ENCODE measurements at regions not wholly inside any gene's neighbourhood (a gene's known extent, or its start where the extent isn't known, plus 50 kb on each side); places are given as distances from the start of the nearest gene placed in this dataset.

GRCh38 chr10:90640756-90641155, 217.1 kb downstream of the HTR7 start:
- TF ChIP-seq, protein P1, sequence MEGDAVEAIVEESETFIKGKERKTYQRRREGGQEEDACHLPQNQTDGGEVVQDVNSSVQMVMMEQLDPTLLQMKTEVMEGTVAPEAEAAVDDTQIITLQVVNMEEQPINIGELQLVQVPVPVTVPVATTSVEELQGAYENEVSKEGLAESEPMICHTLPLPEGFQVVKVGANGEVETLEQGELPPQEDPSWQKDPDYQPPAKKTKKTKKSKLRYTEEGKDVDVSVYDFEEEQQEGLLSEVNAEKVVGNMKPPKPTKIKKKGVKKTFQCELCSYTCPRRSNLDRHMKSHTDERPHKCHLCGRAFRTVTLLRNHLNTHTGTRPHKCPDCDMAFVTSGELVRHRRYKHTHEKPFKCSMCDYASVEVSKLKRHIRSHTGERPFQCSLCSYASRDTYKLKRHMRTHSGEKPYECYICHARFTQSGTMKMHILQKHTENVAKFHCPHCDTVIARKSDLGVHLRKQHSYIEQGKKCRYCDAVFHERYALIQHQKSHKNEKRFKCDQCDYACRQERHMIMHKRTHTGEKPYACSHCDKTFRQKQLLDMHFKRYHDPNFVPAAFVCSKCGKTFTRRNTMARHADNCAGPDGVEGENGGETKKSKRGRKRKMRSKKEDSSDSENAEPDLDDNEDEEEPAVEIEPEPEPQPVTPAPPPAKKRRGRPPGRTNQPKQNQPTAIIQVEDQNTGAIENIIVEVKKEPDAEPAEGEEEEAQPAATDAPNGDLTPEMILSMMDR (IDR thresholded peaks at IDR 0.05): no peak
- TF ChIP-seq POLR2AphosphoS5 (IDR thresholded peaks at IDR 0.05; ENCODE audit: low read depth, low read length): no peak
- TF ChIP-seq, protein P2, sequence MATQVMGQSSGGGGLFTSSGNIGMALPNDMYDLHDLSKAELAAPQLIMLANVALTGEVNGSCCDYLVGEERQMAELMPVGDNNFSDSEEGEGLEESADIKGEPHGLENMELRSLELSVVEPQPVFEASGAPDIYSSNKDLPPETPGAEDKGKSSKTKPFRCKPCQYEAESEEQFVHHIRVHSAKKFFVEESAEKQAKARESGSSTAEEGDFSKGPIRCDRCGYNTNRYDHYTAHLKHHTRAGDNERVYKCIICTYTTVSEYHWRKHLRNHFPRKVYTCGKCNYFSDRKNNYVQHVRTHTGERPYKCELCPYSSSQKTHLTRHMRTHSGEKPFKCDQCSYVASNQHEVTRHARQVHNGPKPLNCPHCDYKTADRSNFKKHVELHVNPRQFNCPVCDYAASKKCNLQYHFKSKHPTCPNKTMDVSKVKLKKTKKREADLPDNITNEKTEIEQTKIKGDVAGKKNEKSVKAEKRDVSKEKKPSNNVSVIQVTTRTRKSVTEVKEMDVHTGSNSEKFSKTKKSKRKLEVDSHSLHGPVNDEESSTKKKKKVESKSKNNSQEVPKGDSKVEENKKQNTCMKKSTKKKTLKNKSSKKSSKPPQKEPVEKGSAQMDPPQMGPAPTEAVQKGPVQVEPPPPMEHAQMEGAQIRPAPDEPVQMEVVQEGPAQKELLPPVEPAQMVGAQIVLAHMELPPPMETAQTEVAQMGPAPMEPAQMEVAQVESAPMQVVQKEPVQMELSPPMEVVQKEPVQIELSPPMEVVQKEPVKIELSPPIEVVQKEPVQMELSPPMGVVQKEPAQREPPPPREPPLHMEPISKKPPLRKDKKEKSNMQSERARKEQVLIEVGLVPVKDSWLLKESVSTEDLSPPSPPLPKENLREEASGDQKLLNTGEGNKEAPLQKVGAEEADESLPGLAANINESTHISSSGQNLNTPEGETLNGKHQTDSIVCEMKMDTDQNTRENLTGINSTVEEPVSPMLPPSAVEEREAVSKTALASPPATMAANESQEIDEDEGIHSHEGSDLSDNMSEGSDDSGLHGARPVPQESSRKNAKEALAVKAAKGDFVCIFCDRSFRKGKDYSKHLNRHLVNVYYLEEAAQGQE (IDR thresholded peaks at IDR 0.05; ENCODE audit: insufficient read depth in 1 of 2, low read depth in 2 of 2, low read length in 1 of 2): no peak
- TF ChIP-seq TCF7L2 (IDR thresholded peaks at IDR 0.05; ENCODE audit: low read depth, low read length): no peak
- TF ChIP-seq SIN3A (IDR thresholded peaks at IDR 0.05; ENCODE audit: borderline replicate concordance, insufficient read depth, low read depth, low read length): no peak

Measured in Panc1 (cell line).